ENCODE measurements at regions not wholly inside any gene's neighbourhood (a gene's known extent, or its start where the extent isn't known, plus 50 kb on each side); places are given as distances from the start of the nearest gene placed in this dataset.

- TF ChIP-seq, protein P1, sequence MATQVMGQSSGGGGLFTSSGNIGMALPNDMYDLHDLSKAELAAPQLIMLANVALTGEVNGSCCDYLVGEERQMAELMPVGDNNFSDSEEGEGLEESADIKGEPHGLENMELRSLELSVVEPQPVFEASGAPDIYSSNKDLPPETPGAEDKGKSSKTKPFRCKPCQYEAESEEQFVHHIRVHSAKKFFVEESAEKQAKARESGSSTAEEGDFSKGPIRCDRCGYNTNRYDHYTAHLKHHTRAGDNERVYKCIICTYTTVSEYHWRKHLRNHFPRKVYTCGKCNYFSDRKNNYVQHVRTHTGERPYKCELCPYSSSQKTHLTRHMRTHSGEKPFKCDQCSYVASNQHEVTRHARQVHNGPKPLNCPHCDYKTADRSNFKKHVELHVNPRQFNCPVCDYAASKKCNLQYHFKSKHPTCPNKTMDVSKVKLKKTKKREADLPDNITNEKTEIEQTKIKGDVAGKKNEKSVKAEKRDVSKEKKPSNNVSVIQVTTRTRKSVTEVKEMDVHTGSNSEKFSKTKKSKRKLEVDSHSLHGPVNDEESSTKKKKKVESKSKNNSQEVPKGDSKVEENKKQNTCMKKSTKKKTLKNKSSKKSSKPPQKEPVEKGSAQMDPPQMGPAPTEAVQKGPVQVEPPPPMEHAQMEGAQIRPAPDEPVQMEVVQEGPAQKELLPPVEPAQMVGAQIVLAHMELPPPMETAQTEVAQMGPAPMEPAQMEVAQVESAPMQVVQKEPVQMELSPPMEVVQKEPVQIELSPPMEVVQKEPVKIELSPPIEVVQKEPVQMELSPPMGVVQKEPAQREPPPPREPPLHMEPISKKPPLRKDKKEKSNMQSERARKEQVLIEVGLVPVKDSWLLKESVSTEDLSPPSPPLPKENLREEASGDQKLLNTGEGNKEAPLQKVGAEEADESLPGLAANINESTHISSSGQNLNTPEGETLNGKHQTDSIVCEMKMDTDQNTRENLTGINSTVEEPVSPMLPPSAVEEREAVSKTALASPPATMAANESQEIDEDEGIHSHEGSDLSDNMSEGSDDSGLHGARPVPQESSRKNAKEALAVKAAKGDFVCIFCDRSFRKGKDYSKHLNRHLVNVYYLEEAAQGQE (IDR thresholded peaks at IDR 0.05) = no peak
- TF ChIP-seq GABPA (IDR thresholded peaks at IDR 0.05 in 1 of 2, conservative IDR thresholded peaks at IDR 0.05 in 1 of 2) = no peak
Observed at GRCh38 chr4:22997358-22998224, 304.9 kb downstream of the GBA3 start (continued).

DNA sequence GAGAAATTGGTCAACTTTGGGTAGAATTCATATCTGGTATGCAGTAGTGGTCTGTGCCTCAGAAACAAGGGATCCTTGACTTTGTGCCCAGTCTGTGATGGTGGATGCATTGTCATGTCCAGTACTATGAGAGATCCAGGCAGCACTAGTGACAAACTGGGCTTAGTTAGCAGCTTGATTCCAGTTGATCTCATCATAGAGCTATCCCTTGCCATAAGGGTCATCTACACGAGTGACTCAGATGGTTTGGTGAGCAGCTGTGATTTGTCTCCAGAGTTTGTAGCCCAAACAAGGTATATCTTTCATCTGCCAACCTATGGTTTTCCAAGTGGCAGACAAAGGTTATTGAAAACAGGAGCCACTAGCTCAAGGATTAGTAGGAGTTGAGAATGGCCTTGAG, 298.8 kb downstream of the GBA3 start:
- peaks cover 0 to 2% (median 0%) of the 10 kb centered on the region in 4 donors for H3K9me3 ChIP-seq (ENCODE audit: control insufficient read depth in 4 of 4, low read length in 3 of 4)
- H3K9ac ChIP-seq (ENCODE audit: low read depth in 1 of 2, low read length in 2 of 2) = no peak overlapping the region
- no peaks in the 10 kb centered on the region for H3K36me3 ChIP-seq (ENCODE audit: control insufficient read depth in 4 of 4, insufficient read depth in 3 of 4, low read depth in 1 of 4, low read length in 3 of 4)
- H3K4me3 ChIP-seq (ENCODE audit: low read depth in 1 of 3, low read length in 3 of 3) = no peak overlapping the region
- TF ChIP-seq TAF1 (conservative IDR thresholded peaks at IDR 0.05) (no peak), MAX (IDR thresholded peaks at IDR 0.05) (no peak), FOXA1 (IDR thresholded peaks at IDR 0.05) (no peak), HNF4A (conservative IDR thresholded peaks at IDR 0.05) (no peak)
- TF ChIP-seq, protein P2, sequence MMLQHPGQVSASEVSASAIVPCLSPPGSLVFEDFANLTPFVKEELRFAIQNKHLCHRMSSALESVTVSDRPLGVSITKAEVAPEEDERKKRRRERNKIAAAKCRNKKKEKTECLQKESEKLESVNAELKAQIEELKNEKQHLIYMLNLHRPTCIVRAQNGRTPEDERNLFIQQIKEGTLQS (IDR thresholded peaks at IDR 0.05) = no peak
- no peaks in the 10 kb centered on the region for H3K27me3 ChIP-seq (ENCODE audit: control insufficient read depth in 4 of 4, insufficient read depth in 4 of 4, low read length in 3 of 4)
- H3K27ac ChIP-seq (ENCODE audit: low read depth in 1 of 2, low read length in 2 of 2) = no peak overlapping the region
- 71% methylated on average over 1 of the region's 1 CpG for WGBS
- no peak for DNase-seq (ENCODE audit: low spot score)
- H3K4me1 ChIP-seq (ENCODE audit: control insufficient read depth in 4 of 4, insufficient read depth in 4 of 4, low read length in 3 of 4) = no peaks in the 10 kb centered on the region

DNA sequence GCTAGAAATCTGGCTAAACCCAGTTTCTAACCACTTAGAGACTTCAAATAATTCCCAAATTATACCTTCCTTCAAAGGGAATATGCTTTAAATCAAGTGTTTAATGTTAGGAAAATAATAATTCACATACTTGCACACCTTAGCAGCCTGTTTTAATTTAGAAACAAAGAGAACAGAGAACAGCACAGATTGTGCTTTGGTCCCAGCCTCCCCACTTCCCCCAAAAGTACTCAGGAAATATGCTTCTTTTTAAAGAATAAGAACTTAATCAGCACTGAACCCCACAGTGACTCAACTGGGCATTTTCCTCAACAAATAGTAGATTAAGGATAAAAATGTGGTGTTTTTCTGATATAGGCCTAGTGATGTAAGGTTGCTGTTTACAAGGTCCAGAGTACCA, 295.8 kb downstream of the GBA3 start:
- Histone ChIP-seq H3K36me3 (ENCODE audit: control insufficient read depth in 4 of 4, insufficient read depth in 3 of 4, low read depth in 1 of 4, low read length in 3 of 4) (no peaks in the 10 kb centered on the region), H3K4me1 (ENCODE audit: control insufficient read depth in 4 of 4, insufficient read depth in 4 of 4, low read length in 3 of 4) (no peaks in the 10 kb centered on the region), H3K9me3 (ENCODE audit: control insufficient read depth in 4 of 4, low read length in 3 of 4) (peaks cover 0 to 2% (median 0%) of the 10 kb centered on the region in 4 donors), H3K27ac (ENCODE audit: low read depth in 1 of 2, low read length in 2 of 2) (no peak overlapping the region), H3K9ac (ENCODE audit: low read depth in 1 of 2, low read length in 2 of 2) (no peak overlapping the region), H3K27me3 (ENCODE audit: control insufficient read depth in 4 of 4, insufficient read depth in 4 of 4, low read length in 3 of 4) (no peaks in the 10 kb centered on the region), H3K4me3 (ENCODE audit: low read depth in 1 of 3, low read length in 3 of 3) (no peak overlapping the region)
- no peak for DNase-seq (ENCODE audit: low spot score)
- TF ChIP-seq, protein P2 (IDR thresholded peaks at IDR 0.05) = no peak
- TF ChIP-seq YY1 (IDR thresholded peaks at IDR 0.05) (no peak), SP1 (IDR thresholded peaks at IDR 0.05) (no peak), EGR1 (IDR thresholded peaks at IDR 0.05; ENCODE audit: low read depth in 2 of 2) (no peak), HNF4G (IDR thresholded peaks at IDR 0.05) (no peak), RAD21 (IDR thresholded peaks at IDR 0.05) (no peak), HNF4A (conservative IDR thresholded peaks at IDR 0.05) (no peak), FOXA2 (IDR thresholded peaks at IDR 0.05) (no peak), NR2F2 (IDR thresholded peaks at IDR 0.05) (no peak), GABPA (IDR thresholded peaks at IDR 0.05 in 1 of 2, conservative IDR thresholded peaks at IDR 0.05 in 1 of 2) (no peak), MAX (IDR thresholded peaks at IDR 0.05) (no peak), TAF1 (conservative IDR thresholded peaks at IDR 0.05) (no peak), FOXA1 (IDR thresholded peaks at IDR 0.05) (no peak)
- TF ChIP-seq, protein P3, sequence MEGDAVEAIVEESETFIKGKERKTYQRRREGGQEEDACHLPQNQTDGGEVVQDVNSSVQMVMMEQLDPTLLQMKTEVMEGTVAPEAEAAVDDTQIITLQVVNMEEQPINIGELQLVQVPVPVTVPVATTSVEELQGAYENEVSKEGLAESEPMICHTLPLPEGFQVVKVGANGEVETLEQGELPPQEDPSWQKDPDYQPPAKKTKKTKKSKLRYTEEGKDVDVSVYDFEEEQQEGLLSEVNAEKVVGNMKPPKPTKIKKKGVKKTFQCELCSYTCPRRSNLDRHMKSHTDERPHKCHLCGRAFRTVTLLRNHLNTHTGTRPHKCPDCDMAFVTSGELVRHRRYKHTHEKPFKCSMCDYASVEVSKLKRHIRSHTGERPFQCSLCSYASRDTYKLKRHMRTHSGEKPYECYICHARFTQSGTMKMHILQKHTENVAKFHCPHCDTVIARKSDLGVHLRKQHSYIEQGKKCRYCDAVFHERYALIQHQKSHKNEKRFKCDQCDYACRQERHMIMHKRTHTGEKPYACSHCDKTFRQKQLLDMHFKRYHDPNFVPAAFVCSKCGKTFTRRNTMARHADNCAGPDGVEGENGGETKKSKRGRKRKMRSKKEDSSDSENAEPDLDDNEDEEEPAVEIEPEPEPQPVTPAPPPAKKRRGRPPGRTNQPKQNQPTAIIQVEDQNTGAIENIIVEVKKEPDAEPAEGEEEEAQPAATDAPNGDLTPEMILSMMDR (IDR thresholded peaks at IDR 0.05; ENCODE audit: low read depth, low read length, missing input control) = no peak
- TF ChIP-seq, protein P4, sequence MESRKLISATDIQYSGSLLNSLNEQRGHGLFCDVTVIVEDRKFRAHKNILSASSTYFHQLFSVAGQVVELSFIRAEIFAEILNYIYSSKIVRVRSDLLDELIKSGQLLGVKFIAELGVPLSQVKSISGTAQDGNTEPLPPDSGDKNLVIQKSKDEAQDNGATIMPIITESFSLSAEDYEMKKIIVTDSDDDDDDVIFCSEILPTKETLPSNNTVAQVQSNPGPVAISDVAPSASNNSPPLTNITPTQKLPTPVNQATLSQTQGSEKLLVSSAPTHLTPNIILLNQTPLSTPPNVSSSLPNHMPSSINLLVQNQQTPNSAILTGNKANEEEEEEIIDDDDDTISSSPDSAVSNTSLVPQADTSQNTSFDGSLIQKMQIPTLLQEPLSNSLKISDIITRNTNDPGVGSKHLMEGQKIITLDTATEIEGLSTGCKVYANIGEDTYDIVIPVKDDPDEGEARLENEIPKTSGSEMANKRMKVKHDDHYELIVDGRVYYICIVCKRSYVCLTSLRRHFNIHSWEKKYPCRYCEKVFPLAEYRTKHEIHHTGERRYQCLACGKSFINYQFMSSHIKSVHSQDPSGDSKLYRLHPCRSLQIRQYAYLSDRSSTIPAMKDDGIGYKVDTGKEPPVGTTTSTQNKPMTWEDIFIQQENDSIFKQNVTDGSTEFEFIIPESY (IDR thresholded peaks at IDR 0.05) = no peak
- TF ChIP-seq, protein P1 (IDR thresholded peaks at IDR 0.05) = no peak
